ENCODE measurements at regions not wholly inside any gene's neighbourhood (a gene's known extent, or its start where the extent isn't known, plus 50 kb on each side); places are given as distances from the start of the nearest gene placed in this dataset.

DNA sequence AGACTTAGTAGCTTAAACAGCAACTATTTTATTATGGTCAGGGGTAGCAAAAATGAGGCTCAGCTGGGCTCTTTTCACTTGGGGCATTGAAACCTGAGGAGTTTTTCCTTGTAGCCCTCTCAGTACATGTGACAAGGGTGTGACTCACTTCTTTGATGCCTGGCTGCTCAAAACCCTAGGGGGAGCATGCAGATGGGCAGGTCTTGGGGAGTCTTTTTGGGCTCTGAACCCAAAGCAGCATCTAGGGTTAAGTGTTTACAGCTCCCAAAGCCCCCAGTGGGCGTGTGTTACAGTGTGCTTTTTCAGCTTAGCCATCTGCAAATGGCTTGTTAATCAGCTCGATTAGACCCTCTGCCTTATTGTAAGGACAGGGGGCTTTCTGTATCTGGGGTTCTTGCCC is 1752.7 kb downstream of the PCDH7 start:
- no peaks in the 10 kb centered on the region for H3K4me1 ChIP-seq (ENCODE audit: low read depth)
- TF ChIP-seq, protein P1, sequence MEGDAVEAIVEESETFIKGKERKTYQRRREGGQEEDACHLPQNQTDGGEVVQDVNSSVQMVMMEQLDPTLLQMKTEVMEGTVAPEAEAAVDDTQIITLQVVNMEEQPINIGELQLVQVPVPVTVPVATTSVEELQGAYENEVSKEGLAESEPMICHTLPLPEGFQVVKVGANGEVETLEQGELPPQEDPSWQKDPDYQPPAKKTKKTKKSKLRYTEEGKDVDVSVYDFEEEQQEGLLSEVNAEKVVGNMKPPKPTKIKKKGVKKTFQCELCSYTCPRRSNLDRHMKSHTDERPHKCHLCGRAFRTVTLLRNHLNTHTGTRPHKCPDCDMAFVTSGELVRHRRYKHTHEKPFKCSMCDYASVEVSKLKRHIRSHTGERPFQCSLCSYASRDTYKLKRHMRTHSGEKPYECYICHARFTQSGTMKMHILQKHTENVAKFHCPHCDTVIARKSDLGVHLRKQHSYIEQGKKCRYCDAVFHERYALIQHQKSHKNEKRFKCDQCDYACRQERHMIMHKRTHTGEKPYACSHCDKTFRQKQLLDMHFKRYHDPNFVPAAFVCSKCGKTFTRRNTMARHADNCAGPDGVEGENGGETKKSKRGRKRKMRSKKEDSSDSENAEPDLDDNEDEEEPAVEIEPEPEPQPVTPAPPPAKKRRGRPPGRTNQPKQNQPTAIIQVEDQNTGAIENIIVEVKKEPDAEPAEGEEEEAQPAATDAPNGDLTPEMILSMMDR (IDR thresholded peaks at IDR 0.05; ENCODE audit: low read depth, low read length), result no peak
- DNase-seq (ENCODE audit: low read depth in 1 of 2, low spot score in 1 of 2), result no peak
- H3K36me3 ChIP-seq, result no peaks in the 10 kb centered on the region
- no peak overlapping the region for H3K27ac ChIP-seq
- H3K4me3 ChIP-seq, result no peak overlapping the region
- H3K27me3 ChIP-seq, result no peaks in the 10 kb centered on the region
- H3K9me3 ChIP-seq (ENCODE audit: low read depth), result no peaks in the 10 kb centered on the region

DNA sequence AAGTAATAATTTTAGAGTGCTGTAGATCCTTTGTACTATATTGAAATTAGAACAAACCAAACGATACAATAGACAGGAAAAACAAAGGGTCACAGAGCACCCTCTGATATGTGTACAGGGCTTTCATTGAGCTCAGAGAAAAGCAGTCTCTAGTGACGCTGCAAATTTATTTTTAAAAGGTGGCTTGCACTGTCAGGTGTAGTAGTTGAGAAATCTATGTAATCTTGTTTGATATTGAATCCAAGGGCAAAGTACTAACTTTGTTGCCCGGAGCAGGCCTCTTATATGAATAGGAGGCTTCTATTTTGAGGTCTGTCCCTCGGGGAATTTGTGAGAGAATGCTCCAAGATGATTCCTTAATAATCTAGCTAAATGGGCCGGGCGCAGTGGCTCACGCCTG is 1755.5 kb downstream of the PCDH7 start:
- Histone ChIP-seq H3K4me3 (no peak overlapping the region), H3K9me3 (ENCODE audit: low read depth) (no peaks in the 10 kb centered on the region), H3K27ac (no peak overlapping the region), H3K4me1 (ENCODE audit: low read depth) (no peaks in the 10 kb centered on the region), H3K27me3 (no peaks in the 10 kb centered on the region), H3K36me3 (no peaks in the 10 kb centered on the region)
- TF ChIP-seq, protein P1 (IDR thresholded peaks at IDR 0.05; ENCODE audit: low read depth, low read length), result no peak
- no peak for DNase-seq (ENCODE audit: low read depth in 1 of 2, low spot score in 1 of 2)

DNA sequence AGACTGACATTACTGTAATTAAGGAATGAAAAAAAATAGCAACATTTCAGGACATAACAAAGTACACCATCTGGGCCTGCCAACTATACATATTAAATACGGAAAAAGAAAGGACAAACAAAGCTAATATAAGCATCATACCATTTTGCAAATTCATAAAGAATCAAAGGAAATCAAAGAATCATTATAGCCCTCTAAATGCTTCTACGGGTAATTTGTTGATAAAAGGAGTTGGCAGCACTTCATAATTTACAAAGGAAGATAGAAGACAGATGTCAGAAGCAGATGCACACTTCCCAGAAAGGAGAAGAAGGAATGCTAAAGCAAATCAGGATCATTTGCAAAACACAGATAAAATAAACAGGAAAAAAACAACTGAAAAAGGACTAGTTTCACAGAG is 1757.3 kb downstream of the PCDH7 start:
- no peaks in the 10 kb centered on the region for H3K9me3 ChIP-seq (ENCODE audit: low read depth)
- H3K27ac ChIP-seq, result no peak overlapping the region
- H3K4me3 ChIP-seq, result no peak overlapping the region
- DNase-seq (ENCODE audit: low read depth in 1 of 2, low spot score in 1 of 2), result no peak
- H3K36me3 ChIP-seq, result no peaks in the 10 kb centered on the region
- H3K27me3 ChIP-seq, result no peaks in the 10 kb centered on the region
- TF ChIP-seq, protein P1 (IDR thresholded peaks at IDR 0.05; ENCODE audit: low read depth, low read length), result no peak
- H3K4me1 ChIP-seq (ENCODE audit: low read depth), result no peaks in the 10 kb centered on the region

DNA sequence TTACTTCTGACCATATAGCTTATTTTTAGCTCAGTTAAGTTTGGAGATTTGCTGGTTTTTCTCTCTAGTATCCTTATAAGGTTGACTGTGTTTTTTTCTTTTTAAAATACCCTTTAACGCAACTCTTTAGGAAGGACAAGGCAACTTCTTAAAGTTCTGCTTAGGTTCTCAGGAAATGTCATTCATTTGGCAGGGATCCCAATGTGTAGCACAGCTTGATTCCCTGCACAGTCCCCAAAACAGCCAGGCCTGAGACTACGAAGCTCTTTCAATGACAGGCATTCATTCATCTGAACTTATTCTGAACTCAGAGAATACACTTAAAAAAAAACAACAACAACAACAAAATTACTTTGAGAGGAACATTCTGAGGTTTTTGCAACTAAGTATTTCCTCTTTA is 1765.8 kb downstream of the PCDH7 start:
- Histone ChIP-seq H3K9me3 (ENCODE audit: low read depth) (no peaks in the 10 kb centered on the region), H3K36me3 (no peaks in the 10 kb centered on the region), H3K4me1 (ENCODE audit: low read depth) (no peaks in the 10 kb centered on the region), H3K27ac (no peak overlapping the region), H3K4me3 (no peak overlapping the region), H3K27me3 (no peaks in the 10 kb centered on the region)
- TF ChIP-seq, protein P1 (IDR thresholded peaks at IDR 0.05; ENCODE audit: low read depth, low read length), result no peak
- DNase-seq (ENCODE audit: low read depth in 1 of 2, low spot score in 1 of 2), result peak; percentile 35 to 41

DNA sequence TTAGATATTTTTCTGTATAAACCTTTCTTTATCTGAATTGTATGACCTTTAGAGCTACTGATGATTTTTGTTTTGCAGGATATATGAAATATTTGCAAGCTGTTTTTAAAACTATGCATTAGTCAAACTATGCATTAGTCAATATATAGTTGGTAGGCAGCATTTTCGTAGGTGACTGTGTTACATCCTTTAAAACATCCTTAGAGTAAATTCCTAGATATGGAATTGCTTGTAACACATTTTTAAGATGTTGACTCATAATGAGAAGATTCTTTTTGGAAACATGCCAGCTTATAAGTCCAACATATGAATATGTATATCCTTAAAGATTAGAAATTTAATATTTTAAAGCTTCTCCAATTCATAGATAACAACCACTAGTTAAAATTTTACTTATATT is 1768.5 kb downstream of the PCDH7 start:
- no peaks in the 10 kb centered on the region for H3K9me3 ChIP-seq (ENCODE audit: low read depth)
- no peaks in the 10 kb centered on the region for H3K36me3 ChIP-seq
- DNase-seq (ENCODE audit: low read depth in 1 of 2, low spot score in 1 of 2), result peak in 1 of 2 donors; percentile 63
- H3K4me1 ChIP-seq (ENCODE audit: low read depth), result no peaks in the 10 kb centered on the region
- TF ChIP-seq, protein P1 (IDR thresholded peaks at IDR 0.05; ENCODE audit: low read depth, low read length), result no peak
- H3K27ac ChIP-seq, result no peak overlapping the region
- H3K4me3 ChIP-seq, result no peak overlapping the region
- H3K27me3 ChIP-seq, result no peaks in the 10 kb centered on the region

DNA sequence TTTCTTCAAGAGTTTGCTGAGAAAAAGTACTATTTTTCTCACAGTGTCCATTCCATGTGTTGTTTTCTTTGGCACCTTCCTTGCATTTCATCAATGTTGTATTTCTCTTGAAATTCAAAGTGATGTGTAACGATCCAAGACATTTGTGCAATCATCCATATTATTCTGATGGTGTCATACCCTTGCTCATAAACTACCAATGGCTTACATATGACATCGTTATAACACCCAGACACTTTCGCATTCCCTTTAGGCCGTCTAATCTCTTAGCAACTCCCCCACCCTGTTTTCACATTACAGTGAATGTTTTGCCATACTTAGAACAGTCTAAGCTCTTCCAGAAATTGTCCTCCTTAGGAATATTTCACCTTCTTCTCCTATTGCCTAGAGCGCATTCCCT is 1779.0 kb downstream of the PCDH7 start:
- peak in 1 of 2 donors; percentile 92 for DNase-seq (ENCODE audit: low read depth in 1 of 2, low spot score in 1 of 2)
- no peaks in the 10 kb centered on the region for H3K9me3 ChIP-seq (ENCODE audit: low read depth)
- H3K4me1 ChIP-seq (ENCODE audit: low read depth), result no peaks in the 10 kb centered on the region
- H3K27me3 ChIP-seq, result no peaks in the 10 kb centered on the region
- H3K4me3 ChIP-seq, result no peak overlapping the region
- no peak overlapping the region for H3K27ac ChIP-seq
- TF ChIP-seq, protein P1 (IDR thresholded peaks at IDR 0.05; ENCODE audit: low read depth, low read length), result no peak
- no peaks in the 10 kb centered on the region for H3K36me3 ChIP-seq
